NCI-H774 (cell line): ENCODE measurements at regions not wholly inside any gene's neighbourhood (a gene's known extent, or its start where the extent isn't known, plus 50 kb on each side); places are given as distances from the start of the nearest gene placed in this dataset.
"Not testable (repeated sequence)": the region's sequence is repeated elsewhere in the genome, so short reads cannot be mapped to it uniquely, and the experiment has no call there.

Experiments
- DNase-seq: peaks from one replicate; lab custom pipeline; 2025; lab: John Stamatoyannopoulos, UW

DNA sequence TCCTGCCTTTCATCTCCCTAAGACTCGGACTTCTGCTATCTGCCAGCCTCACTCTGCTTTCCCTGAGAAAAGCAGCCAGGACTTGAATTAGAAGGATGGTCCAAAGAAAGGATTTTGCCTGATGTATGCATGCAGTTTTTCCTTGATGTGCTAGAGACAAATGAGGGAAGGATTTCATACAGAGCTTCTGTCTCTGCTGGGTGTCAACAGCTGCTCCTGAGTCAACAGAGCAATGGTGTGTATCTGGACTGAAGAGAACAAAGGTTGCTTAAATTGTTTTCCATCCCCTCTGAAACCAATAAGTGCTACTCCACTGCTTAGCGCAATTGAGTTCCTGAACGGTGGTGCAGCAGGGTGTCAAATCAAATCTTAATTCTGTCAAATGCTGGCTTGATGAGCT is 680.6 kb upstream of the C16orf82 start:
- DNase-seq = no peak

DNA sequence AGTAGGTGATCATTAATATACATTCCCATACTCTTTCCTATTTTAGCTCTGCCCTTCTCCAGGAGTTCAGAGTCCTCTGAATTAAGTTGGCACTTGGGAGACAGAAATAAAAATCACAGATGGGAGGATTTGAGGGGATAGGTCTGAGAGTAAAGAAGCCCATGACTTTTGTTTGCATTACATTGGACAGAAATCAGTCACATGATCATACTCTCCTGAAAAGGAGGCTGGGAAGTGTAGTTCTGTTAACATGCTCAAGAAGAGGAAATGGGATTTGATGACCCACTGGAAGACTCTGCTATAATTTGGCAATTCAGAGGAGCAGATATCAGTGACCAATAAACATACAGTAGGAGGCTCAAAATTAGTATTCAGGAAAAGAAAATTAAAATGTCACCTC is 674.9 kb upstream of the C16orf82 start:
- no peak for DNase-seq

DNA sequence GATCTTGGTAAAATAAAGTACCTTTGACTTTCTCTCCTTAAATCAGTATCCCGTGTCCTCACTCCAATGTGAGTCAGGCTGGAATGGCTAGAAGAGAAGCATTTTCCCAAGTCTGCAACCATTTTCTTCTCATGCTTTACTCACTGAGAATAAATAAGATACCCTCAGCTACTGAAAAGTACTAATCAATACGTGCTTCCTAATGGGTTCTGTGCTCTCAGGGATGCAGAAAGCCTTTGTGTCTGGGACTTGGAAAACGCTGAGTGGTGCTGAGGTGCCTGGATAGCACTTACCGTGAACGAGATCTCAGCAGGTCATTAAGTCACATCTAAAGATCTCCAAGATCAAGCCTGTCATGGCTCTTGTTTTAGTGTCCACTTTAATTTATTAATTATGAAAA is 672.3 kb upstream of the C16orf82 start:
- no peak for DNase-seq

- DNase-seq = no peak
Measured at GRCh38 chr16:26395700-26396099, 671.0 kb upstream of the C16orf82 start.

DNA sequence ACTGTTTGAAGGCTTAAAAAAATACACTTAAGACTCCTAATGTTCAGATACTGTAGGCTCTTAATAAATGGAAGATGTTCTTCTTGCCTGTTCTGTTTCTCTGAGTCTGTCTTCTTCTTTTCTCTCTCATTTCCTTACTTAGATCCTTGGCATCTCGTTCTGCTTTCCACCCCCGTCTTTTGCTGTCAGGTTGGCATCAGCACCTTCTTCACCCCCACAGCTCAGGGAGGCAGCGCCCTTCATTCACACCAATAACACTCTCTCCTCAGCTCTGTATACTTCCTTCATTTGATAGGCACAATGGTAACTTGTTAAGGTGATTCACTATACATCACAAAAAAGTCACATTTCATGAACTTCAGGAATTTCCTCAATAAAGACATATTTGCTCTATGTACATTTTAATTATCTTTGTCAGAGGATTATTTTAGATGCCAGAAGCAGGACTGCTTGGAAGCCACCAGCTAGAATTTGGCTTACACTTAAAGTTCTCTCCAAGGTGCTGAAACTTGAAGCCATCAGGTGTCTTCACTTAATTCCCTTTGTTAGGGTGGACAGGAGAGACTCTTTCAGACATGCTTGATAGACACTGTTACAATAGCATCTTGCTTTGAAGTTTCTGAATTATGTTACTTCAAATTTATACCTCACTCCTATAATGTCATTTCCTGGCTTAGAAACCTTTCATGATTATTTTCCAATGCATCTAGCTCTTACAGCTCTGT is 670.1 kb upstream of the C16orf82 start:
- no peak for DNase-seq

GRCh38 chr16:26413780-26414179 is 652.9 kb upstream of the C16orf82 start:
- no peak for DNase-seq

- DNase-seq = not testable (repeated sequence)
Measured at GRCh38 chr16:26419458-26419857, 647.3 kb upstream of the C16orf82 start.

DNA sequence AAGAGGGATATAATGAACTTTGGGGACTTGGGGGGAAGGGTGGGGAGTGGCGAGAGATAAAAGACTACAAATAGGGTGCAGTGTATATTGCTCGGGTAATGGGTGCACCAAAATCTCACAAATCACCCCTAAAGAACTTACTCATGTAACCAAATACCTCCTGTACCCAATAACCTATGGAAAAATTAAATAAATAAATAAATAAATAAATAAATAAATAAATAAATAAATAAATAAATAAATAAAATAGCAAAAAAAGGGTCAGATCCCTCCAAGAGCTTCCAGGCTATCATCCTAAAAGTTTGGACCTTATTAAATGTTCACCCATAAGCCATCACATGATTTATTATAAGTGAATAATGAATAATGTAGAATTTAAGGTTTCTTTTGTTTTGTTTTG is 636.1 kb upstream of the C16orf82 start:
- DNase-seq = no peak

DNA sequence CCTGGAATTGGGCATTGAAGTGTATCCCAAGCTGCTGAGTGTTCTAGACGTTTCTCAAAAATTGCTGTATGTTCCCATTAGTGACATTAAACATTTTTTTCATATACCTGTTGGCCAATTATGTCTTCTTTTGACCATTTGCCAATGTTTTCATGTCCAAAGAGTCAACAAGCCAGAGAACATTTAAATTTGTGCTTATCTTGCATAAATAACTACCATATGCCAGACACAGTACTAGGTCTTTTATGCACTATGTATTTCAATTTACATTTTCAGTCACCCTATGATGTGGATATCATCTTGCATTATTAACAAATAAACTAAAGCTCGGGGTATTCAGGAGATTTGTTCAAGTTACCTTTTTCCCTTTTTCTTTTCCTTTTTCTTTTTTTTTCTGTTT is 632.9 kb upstream of the C16orf82 start:
- DNase-seq = no peak

GRCh38 chr16:26441178-26441577 is 625.5 kb upstream of the C16orf82 start:
- DNase-seq = no peak

DNA sequence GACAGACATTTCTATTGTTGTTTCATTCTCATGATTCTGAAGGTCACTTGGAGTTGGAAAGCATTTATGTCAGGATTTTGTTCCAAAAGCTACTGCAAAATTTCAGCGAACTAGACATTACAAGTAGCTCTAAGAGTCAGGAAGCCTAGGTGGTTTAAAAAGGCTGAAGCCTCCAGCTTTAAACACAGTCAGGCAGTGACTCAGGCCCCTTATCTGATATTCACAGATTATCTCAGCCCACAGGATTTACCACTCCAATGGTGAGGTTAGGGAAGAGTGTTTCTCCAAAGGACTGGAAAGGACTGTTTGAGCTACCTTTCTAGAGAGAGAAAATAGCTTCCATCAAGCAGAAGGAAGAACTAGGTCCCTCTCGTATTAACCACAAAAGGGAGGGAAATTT is 624.4 kb upstream of the C16orf82 start:
- no peak for DNase-seq

GRCh38 chr16:26447570-26447969 is 619.2 kb upstream of the C16orf82 start:
- DNase-seq = no peak

DNA sequence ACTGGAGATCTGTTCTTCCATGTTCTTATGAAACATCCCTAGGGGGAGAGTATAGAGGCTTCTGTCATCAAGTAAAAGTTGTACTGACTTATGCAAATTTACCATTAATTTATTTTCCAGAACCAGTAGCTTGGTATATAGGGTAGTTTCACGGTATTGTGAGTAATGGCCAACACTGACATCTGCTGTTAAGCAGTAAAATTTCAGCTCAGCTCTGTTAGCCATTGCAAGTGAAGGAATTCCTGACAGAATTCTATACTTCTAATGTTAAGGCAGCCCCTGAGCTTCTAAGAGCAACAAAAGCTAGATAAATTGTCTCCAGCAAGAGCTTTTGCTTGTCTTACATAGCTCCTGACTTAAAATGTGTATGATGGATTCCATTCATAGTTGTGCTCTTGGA is 613.5 kb upstream of the C16orf82 start:
- no peak for DNase-seq

- DNase-seq = no peak
Measured at GRCh38 chr16:26454102-26454501, 612.6 kb upstream of the C16orf82 start.

DNA sequence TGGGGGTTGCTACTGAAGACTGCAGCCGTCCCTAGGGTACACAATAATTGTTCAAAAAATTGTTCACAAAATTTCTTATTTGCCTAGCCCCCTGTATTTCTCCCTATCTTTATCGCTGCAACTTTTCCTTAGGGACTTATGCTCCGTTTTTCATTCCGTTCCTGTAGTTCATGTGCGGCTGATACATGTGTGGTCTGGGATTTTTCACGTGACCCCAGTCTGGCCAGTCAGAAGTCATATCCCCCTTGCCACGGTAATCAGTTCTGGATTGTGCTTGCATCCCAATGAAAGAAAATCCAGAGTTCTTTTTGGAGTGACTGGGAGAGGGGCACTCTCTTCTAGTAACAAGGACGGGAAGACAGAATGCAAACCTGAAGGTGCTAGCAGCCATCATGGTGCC is 610.7 kb upstream of the C16orf82 start:
- DNase-seq = no peak

- no peak for DNase-seq
Measured at GRCh38 chr16:26457095-26457494, 609.6 kb upstream of the C16orf82 start.

DNA sequence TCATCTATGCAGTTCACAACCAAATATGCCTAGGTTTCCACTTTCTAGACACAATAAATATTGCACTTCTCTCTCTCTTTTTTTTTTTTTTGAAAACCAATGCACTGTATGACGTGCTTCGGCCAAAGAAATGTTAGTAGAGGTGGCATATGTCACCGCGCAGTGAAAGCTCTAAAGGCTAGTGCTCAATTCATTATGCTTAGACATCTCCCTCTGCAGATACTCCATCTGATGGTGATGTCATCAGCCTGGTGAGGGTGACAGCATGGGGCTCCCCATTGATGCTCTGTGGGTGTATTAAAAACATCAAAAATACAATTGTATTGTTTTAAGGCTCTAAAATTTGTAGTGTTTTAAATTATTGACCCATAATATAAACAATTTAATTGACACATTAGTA is 608.8 kb upstream of the C16orf82 start:
- DNase-seq = no peak

DNA sequence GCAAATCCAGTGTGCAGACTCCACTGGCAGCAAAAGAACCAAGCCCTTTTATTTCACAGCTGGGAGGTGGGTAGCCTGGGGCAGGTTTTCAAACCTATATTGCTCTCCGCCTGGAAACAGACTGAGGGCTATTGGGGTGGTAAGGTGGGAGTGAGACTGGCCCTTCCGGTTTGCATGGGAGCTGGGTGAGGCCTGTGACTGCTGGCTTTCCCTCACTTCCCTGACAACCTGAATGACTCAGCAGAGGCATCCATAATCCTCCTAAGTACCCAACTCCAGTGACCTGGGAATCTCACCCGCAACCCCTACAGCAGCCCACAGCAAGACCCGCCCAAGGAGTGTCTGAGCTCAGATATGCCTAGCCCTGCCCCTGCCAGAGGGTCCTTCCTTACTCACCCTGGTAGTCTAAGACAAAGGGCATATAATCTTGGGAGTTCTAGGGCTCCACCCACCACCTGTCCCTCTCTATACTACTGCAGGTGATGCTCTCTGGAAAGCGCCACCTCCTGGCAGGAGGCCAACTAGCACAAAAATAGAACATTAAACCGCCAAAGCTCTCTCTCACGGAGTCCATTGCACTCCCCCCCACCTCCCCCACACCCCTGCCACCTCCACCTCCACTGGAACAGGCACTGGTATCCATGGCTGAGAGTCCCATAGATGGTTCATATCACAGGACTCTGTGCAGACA is 602.0 kb upstream of the C16orf82 start:
- DNase-seq = no peak

DNA sequence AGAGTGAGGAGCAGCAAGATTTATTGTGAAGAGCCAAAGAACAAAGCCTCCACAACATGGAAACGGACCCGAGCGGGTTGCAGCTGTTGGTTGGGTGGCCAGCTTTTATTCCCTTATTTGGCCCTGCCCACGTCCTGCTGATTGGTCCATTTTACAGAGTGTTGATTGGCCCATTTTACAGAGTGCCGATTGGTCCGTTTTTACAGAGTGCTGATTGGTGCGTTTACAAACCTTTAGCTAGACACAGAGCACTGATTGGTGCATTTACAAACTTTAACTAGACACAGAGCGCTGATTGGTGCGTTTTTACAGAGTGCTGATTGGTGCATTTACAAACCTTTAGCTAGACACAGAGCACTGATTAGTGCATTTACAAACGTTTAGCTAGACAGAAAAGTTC is 592.3 kb upstream of the C16orf82 start:
- not testable (repeated sequence) for DNase-seq

DNA sequence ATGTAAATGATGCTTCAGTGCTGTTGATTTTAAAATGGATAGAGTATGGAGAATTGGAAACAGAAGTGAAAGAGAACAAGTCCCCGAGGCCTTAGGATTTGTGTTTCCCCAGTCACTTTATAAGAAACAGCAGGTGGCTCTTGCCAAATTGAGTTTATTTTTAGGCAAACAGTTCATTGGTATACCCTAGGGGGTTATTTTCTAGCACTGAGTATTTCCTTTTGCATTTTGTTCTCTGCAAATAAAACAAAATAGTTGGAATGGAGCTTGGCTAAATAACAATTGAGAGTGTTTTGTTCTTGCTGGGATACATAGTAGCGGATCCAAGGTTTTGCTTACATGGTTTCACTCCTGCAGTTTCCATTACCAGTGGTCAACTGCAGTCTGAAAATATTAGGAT is 591.1 kb upstream of the C16orf82 start:
- DNase-seq = no peak

DNA sequence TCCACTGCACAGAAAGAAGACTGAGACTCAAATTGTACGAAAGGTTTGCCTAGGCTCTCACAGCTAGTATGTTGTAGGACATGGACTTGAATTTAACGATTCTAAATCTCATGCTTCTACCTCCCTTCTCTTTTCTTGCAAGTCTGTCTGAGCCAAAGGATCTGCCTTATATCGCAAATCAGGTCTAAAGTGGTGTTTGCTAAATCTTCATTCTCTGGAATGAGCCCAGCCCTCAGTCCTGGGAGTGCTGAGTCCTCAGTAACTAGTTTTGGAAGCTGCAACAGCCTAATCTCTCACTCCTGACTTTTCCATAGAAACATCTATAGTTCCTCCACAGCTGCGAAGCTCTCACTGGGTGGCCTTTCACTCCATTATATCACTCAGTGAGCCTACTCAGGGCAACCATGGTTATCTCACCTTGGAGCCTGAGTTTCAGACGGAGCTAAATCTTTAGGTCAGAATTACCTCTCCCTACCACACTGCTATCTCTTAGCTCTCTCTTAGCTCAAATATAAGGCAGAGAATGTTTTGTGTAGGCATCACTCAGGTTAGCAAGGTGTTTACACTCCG is 575.5 kb upstream of the C16orf82 start:
- no peak for DNase-seq

GRCh38 chr16:26491962-26492361 is 574.8 kb upstream of the C16orf82 start:
- DNase-seq = no peak

- no peak for DNase-seq
Measured at GRCh38 chr16:26493751-26494150, 573.0 kb upstream of the C16orf82 start.

- DNase-seq = no peak
Measured at GRCh38 chr16:26497896-26498295, 568.8 kb upstream of the C16orf82 start.
